H1 (cell line): ENCODE measurements at regions not wholly inside any gene's neighbourhood (a gene's known extent, or its start where the extent isn't known, plus 50 kb on each side); places are given as distances from the start of the nearest gene placed in this dataset.

ENCODE experiments used
- CEBPB ChIP-seq: IDR thresholded peaks from 2 replicates; pipeline ENCODE4 v1.6.1; 2012; ENCODE audit warnings: low read depth, low read length
- E2F6 ChIP-seq: IDR thresholded peaks from 2 replicates; pipeline ENCODE4 v1.6.1; 2012; ENCODE audit warnings: inconsistent platforms
- GABPA ChIP-seq: IDR thresholded peaks from 2 replicates; pipeline ENCODE4 v1.6.1; 2011; ENCODE audit warnings: mild to moderate bottlenecking, low read length, moderate library complexity, borderline replicate concordance; ENCODE audit not compliant: insufficient read depth
- KDM5A ChIP-seq: fragments of 200-600 bp; IDR thresholded peaks from 2 replicates; pipeline ENCODE4 v1.7.1; 2012; ENCODE audit warnings: mild to moderate bottlenecking, low read length, inconsistent platforms, mixed read lengths
- RNF2 ChIP-seq: fragments of 200-900, 300-1000 bp; sonication (generic); IDR thresholded peaks from 2 replicates; pipeline ENCODE4 v1.7.1; 2016; ENCODE audit warnings: borderline replicate concordance, low read depth, mild to moderate bottlenecking, antibody characterized with exemption, low read length; ENCODE audit not compliant: poor library complexity, severe bottlenecking; ENCODE audit errors: missing control alignments

GRCh38 chr21:35217504-35218060 is 168.5 kb upstream of the RUNX1 start (continued):
- TF ChIP-seq CEBPB (no peak), GABPA (no peak), RNF2 (no peak), KDM5A (no peak), E2F6 (no peak)
